Breast epithelium (tissue), 3 donors: ENCODE measurements at regions not wholly inside any gene's neighbourhood (a gene's known extent, or its start where the extent isn't known, plus 50 kb on each side); places are given as distances from the start of the nearest gene placed in this dataset.

Experiments
- POLR2A ChIP-seq: fragments of 450-650 bp; IDR thresholded peaks from one replicate; pipeline ENCODE4 v1.6.1; 2016; ENCODE audit warnings: antibody characterized with exemption, mild to moderate bottlenecking, moderate library complexity
- POLR2AphosphoS5 ChIP-seq, 3 donors: sonication (generic); formaldehyde crosslinking; IDR thresholded peaks; one replicate each; pipeline ENCODE4 v1.6.1; 2017; ENCODE audit warnings: antibody characterized with exemption in 3 of 3
- TF ChIP-seq, protein P1 (sequence below), 3 donors: fragments of 450-650 bp; IDR thresholded peaks; one replicate each; pipeline ENCODE4 v1.5.1; 2016 to 2017; ENCODE audit warnings: antibody characterized with exemption in 3 of 3, mild to moderate bottlenecking in 3 of 3, moderate library complexity in 3 of 3

DNA sequence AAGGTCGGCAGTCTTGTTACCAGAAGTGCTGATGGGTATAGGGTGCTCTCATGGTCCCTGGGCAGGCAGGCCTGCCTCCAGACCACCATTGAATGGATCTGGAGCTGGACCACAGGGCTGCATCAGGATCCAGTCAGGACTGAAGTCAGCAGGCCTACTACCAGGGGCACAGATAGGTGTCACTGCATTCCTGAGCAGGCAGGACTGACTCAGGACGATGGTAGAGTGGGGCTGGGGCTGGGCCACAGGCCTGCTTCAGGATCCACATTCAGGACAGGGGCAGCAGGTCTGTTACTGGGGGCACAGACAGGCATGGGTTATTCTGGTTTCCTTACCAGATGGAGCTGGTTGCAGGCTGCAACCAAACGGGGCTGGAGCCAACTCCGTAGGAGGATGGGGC is 51.4 kb upstream of the MAP3K4 start:
- TF ChIP-seq, protein P1, sequence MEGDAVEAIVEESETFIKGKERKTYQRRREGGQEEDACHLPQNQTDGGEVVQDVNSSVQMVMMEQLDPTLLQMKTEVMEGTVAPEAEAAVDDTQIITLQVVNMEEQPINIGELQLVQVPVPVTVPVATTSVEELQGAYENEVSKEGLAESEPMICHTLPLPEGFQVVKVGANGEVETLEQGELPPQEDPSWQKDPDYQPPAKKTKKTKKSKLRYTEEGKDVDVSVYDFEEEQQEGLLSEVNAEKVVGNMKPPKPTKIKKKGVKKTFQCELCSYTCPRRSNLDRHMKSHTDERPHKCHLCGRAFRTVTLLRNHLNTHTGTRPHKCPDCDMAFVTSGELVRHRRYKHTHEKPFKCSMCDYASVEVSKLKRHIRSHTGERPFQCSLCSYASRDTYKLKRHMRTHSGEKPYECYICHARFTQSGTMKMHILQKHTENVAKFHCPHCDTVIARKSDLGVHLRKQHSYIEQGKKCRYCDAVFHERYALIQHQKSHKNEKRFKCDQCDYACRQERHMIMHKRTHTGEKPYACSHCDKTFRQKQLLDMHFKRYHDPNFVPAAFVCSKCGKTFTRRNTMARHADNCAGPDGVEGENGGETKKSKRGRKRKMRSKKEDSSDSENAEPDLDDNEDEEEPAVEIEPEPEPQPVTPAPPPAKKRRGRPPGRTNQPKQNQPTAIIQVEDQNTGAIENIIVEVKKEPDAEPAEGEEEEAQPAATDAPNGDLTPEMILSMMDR (IDR thresholded peaks at IDR 0.05), result no peak
- TF ChIP-seq POLR2A (no peak), POLR2AphosphoS5 (IDR thresholded peaks at IDR 0.05) (no peak)
